Activated T-cell treated with anti-CD3 and anti-CD28 coated beads, Interleukin-2, amount 50 U/mL, for 1 hour (primary cell): ENCODE measurements at regions not wholly inside any gene's neighbourhood (a gene's known extent, or its start where the extent isn't known, plus 50 kb on each side); places are given as distances from the start of the nearest gene placed in this dataset.

Experiments
- DNase-seq: peaks from one replicate; pipeline ENCODE4 v3.0.0-alpha.2; 2020

GRCh38 chr1:5105744-5106143, 451.3 kb downstream of the AJAP1 start:
- DNase-seq: no peak

- no peak for DNase-seq
Measured at GRCh38 chr1:5099558-5099957, 445.1 kb downstream of the AJAP1 start.

GRCh38 chr1:5098981-5099385, 444.6 kb downstream of the AJAP1 start:
- DNase-seq: no peak

GRCh38 chr1:5093042-5093441, 438.6 kb downstream of the AJAP1 start:
- DNase-seq: no peak

DNA sequence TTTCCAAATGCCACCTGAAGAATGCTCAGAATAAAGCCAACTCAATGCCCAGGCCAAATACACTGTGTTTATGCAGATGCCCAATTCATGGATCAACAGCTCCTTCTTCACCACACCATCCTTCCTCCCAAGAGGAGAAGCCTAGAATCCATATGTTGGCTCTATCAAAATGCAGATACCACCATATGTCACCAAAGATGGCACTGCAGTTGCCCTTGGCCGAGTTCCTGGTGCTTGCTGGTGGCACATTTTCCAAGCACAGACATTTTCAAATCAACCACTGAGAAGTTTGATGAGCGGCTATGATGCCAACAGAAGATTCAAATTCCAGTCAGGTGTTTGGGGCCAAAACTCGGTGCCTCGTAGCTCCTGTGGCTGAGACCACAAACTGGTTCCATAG, 430.3 kb downstream of the AJAP1 start:
- no peak for DNase-seq

- DNase-seq: no peak
Measured at GRCh38 chr1:5067246-5067645, 412.8 kb downstream of the AJAP1 start.

DNA sequence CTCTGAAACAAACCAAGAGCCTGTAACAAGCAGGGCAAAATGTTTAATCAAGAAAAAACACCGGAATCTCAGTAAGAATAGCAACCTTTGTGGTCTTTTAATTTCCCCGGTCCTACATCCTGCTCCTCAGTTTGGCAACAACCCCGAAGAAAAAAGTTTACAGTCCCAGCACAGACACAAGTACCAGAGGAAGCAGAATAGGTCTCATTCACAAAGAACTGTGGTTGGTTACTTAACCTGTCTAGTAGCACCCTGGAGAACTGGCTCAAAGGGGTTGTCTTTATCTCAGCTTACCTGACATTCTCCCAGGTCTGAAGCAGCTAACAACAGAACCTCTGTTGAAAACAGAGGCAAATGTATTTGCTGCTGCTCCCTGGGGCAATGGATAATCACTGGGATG, 399.3 kb downstream of the AJAP1 start:
- no peak for DNase-seq

- DNase-seq: no peak
Measured at GRCh38 chr1:5029136-5029535, 374.7 kb downstream of the AJAP1 start.

DNA sequence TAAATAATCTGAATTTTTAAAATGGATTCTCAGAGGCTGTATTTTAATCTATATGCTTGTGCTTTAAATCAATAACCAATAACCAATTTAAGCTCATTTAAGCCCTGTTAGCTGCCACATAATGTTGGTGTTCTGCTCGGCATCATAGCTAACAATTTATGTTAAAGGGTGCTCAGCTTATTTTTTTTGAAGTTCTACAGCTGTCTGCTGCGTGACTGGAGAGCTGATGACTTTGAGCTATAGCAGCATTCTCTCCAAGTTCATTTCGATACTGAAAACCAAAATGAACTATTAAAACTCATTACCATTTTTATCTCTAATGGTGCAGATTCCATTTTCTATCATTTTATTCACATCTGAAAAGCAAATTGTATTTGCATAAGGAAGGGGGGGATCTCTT, 357.8 kb downstream of the AJAP1 start:
- DNase-seq: no peak

DNA sequence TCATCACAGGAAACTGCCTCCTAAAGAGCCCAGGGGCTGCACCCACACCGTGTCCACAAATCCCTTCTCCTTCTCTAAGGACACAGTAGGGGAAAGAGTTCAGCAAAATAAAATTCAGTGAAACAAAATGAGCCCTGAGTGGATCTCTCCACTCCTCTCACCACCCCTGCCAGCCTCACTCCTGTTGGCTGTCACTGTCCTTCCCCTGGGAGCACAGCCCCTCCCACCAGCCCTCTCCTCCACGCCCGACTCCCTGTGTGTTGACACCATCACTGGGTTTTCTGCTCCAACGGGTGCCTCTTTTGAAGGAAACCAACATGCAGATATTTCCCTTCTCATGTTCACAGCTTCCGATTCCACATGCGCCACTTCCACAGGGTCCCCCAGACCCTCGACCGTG, 356.2 kb downstream of the AJAP1 start:
- DNase-seq: no peak

DNA sequence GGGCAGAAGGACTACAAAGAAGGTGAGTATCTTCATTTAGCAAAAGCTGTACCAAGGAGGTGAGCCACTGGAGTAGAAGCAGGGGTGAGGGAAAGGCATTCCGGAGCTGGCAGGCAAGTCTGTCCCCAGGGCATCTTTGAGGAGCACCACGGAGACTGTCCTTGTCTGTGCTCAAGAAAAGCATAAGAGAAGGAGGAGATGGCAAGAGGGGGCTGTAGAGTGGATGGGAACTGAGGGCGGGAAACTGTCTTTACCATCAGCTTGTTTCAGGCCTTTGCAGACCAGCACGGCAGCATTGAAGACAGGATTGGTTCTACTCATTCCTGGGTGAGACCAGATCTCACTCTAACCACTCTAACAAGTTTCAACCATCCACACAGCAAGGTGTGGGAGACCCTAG, 355.8 kb downstream of the AJAP1 start:
- DNase-seq: no peak

- DNase-seq: no peak
Measured at GRCh38 chr1:5009376-5010065, 355.1 kb downstream of the AJAP1 start.

GRCh38 chr1:5005171-5005570, 350.8 kb downstream of the AJAP1 start:
- DNase-seq: no peak

DNA sequence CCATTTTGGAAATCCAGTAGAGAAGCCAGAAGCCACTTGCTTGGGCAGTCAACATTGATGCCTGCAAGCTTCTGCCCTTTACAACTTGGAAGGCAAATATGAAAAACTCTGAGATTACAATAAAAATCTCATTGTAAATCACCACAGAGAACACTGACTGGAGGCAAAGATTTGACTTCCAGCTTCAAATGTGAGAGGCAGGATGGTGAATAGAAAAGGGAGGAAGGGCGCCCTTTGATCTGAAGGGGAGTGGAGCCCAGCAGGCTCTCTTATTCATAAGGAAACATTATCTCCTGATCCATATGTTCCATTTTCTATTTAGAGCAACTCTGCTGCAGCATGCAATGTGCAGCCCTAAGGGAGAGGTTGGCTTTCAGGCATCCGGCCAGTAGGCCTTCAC, 348.3 kb downstream of the AJAP1 start:
- no peak for DNase-seq

DNA sequence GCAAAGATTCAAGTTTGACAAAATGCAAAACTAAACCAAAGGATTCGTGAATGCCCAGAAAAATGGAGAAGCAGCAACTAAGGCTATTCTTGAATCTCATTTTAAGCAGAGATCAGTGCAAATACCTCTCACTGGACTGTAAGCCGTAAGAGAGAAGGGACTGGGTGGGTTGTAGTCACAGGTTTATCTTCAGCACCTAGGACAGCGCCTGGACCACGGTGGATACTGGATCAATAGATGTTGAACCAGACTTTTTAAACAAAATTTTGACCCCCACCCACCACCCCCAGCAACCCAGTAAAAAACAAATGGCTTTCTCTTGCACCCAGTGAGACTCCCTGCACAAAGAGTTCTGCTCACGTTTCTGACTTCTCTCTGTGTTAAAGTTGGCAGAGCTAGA, 347.1 kb downstream of the AJAP1 start:
- no peak for DNase-seq

DNA sequence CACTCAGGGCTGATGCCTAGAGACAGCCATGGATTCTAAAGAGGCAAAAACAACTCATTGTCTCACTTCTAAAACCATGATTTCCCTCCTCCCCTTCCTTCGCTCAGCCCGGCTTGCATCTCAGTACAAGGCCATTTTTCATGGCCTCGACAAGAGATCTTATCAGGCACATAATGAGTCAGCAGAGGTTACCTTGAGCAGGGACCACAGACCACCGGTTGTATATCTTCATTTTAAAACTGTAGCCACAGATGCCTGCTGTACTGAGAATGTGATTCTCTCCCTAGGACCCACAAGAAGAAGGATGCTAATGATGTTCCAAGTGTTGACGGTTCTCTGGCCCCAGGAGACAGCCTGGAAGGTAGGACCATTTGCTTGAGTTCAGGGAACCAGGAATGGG, 331.9 kb downstream of the AJAP1 start:
- no peak for DNase-seq

GRCh38 chr1:4984841-4985240, 330.4 kb downstream of the AJAP1 start:
- DNase-seq: no peak

DNA sequence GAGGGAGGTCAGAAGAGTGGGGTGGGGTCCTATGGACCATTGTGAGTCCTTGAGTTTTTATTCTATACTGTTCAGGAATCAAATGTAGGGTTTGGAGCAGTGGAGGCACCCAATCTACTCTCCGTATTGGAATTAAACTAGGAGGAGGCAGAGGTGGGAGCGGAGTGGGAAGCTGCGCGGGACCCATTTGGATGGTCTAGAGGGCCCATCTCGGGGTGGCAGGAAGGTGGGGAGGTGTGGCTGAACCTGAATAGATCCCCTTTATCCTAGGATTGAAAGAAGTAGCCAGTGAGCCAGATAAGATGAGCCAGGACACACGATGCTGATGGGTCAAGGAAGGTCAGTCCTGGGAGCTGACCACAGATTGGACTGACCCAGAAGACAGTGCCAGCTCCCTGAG, 325.8 kb downstream of the AJAP1 start:
- DNase-seq: no peak

- DNase-seq: no peak
Measured at GRCh38 chr1:4978660-4979390, 324.4 kb downstream of the AJAP1 start.

GRCh38 chr1:4977701-4978100, 323.3 kb downstream of the AJAP1 start:
- DNase-seq: no peak

DNA sequence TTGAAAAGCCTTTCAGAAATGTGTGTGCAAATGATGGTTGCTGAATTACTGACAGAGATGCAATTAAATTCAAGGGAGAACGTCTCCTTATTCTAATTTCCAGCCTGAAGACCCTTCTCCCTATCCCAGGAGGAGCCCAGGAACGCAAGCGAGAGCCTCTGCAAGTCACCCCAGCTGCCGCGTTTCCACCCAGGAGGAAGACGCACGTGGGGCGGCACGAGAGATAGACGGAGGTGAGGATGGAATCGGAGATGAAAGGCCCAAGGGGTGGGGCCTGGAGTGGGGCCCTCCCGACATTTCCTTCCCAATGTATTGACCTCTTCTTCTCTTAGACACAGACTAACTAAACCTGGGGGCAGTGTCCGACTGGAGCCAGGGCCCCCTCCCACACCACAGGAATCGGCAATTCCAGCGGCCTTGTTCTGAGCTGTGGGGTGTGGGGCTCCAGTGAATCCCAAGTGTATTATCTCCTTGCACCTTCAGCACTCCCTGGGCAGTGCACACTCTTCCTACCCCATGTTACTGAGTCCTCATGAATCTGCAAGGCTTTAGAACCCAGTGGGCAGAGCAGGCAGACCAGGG, 322.5 kb downstream of the AJAP1 start:
- DNase-seq: no peak

DNA sequence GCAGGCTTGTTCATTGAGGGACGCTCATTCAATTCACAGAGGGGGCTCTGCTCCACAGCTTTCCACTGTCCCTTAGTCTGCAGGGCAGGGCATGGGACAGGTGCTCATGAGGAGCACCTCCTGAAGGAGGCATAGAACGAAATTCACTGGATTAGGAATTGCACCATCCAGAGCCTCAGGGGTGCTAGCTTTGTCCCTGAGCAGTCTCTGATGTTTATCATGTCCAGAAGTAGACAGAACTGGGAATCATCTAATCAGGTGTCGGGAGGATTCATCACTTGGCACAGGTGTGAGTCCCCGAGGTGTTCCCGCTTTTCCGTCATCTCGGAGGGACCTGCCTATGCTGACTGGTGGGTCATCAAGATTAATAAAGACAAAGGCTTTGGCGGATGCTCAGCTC, 321.4 kb downstream of the AJAP1 start:
- DNase-seq: no peak

DNA sequence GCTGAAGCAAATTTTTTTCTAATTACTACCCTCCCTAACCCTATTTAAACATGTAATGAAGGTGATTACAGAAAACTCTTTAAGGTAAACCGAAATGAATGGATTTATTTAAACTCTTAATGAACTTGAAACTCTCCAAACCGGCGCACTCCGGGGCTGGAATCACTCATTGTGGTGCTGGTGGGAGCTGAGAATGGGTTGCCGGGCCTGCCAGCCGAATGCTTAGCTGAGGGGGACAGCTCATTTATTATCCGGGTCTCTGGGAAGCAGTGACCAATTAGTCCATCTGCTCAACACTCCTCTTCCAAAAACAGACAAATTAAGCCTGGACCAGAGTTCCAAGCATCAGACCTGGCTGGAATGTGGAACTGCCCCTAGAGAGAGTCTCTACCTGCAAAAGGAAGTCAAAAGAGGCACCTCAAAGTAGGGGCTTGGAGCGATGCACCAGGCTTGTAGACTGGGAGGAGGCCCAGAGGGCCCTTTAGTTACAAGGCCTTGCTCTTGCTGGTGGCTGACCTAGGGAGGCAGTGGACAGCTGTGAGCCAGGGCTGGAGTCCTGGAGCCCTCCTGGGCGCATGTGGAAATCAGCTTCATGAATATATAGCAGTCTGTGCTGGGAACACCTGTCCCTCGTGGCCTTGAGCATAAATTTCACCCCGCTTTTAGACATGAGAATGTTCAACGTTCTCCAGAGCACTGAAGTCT, 320.7 kb downstream of the AJAP1 start:
- no peak for DNase-seq

DNA sequence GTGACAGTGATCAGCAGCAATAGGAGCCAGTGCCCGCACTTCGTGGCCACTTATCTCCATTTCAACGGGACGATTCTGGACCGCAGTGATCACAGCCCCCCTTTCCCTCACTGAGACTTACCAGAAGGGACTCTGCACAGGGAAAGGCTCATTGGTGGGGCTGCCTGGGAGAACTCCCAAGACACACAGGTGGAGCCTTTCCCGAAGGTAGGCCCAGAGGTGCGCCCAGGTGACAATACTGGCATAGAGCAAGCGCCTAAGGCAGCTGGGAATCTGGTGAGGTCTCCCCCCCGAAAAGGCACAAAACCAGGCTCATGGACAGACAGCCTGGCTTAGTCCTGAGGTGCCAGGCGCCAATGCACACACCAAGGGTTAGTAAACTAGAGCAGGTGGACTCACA, 318.9 kb downstream of the AJAP1 start:
- DNase-seq: no peak
